GM23248 (cell line): ENCODE measurements at regions not wholly inside any gene's neighbourhood (a gene's known extent, or its start where the extent isn't known, plus 50 kb on each side); places are given as distances from the start of the nearest gene placed in this dataset.
A peak's percentile ranks its signal among the peaks of the same experiment; 100 is the strongest.

ENCODE experiments used
- DNase-seq: peaks from one replicate; pipeline ENCODE4 v3.0.0-alpha.2; 2015
- H2AFZ ChIP-seq: fragments of 200-600 bp; sonication (generic); 2 replicates; pipeline ENCODE4 v1.6.1; 2016; ENCODE audit warnings: antibody characterized with exemption
- H3F3A ChIP-seq: fragments of 200-600 bp; sonication (generic); 2 replicates; pipeline ENCODE4 v1.6.1; 2016; ENCODE audit warnings: mild to moderate bottlenecking, antibody characterized with exemption, mixed run types; ENCODE audit not compliant: insufficient read depth
- H3K27ac ChIP-seq: fragments of 200-600 bp; sonication (generic); 2 replicates; pipeline ENCODE4 v1.5.1; 2016; ENCODE audit warnings: mild to moderate bottlenecking
- H3K27me3 ChIP-seq: fragments of 200-600 bp; sonication (generic); replicated peaks from 2 replicates; pipeline ENCODE4 v1.6.1; 2016; ENCODE audit warnings: mild to moderate bottlenecking; ENCODE audit not compliant: insufficient read depth
- H3K36me3 ChIP-seq: fragments of 200-600 bp; sonication (generic); 2 replicates; pipeline ENCODE4 v1.6.1; 2016; ENCODE audit warnings: low read depth, mild to moderate bottlenecking
- H3K4me1 ChIP-seq: fragments of 200-600 bp; sonication (generic); 2 replicates; pipeline ENCODE4 v1.6.1; 2016; ENCODE audit warnings: mild to moderate bottlenecking; ENCODE audit not compliant: insufficient read depth
- H3K4me2 ChIP-seq: fragments of 200-600 bp; sonication (generic); one replicate; pipeline ENCODE4 v1.6.1; 2016; ENCODE audit warnings: mild to moderate bottlenecking; ENCODE audit not compliant: unreplicated experiment
- H3K4me3 ChIP-seq: fragments of 200-600 bp; sonication (generic); 2 replicates; pipeline ENCODE4 v1.5.1; 2016; ENCODE audit warnings: mild to moderate bottlenecking
- H3K79me2 ChIP-seq: fragments of 200-600 bp; sonication (generic); 2 replicates; pipeline ENCODE4 v1.6.1; 2016; ENCODE audit warnings: mild to moderate bottlenecking; ENCODE audit not compliant: insufficient read depth
- H3K9ac ChIP-seq: fragments of 200-600 bp; sonication (generic); 2 replicates; pipeline ENCODE4 v1.6.1; 2016; ENCODE audit warnings: mild to moderate bottlenecking
- H3K9me2 ChIP-seq: fragments of 200-600 bp; sonication (generic); 2 replicates; pipeline ENCODE4 v1.6.1; 2016; ENCODE audit warnings: mixed run types, mild to moderate bottlenecking, moderate library complexity; ENCODE audit not compliant: insufficient read depth
- H3K9me3 ChIP-seq: fragments of 200-600 bp; sonication (generic); one replicate; pipeline ENCODE4 v1.6.1; 2017; ENCODE audit warnings: low read depth
- H4K20me1 ChIP-seq: fragments of 200-600 bp; sonication (generic); 2 replicates; pipeline ENCODE4 v1.6.0; 2016; ENCODE audit not compliant: insufficient read depth
- EZH2 ChIP-seq: fragments of 200-600 bp; sonication (generic); IDR thresholded peaks from 2 replicates; pipeline ENCODE4 v1.6.1; 2018; ENCODE audit warnings: antibody characterized with exemption, mild to moderate bottlenecking; ENCODE audit not compliant: insufficient read depth, poor library complexity, severe bottlenecking
- EZH2phosphoT487 ChIP-seq: fragments of 200-600 bp; sonication (generic); IDR thresholded peaks from 2 replicates; pipeline ENCODE4 v1.6.1; 2018; ENCODE audit warnings: antibody characterized with exemption, moderate library complexity, mild to moderate bottlenecking, low read depth; ENCODE audit not compliant: insufficient read depth
- WGBS, 2 experiments: methylation state at CpG; one replicate each; pipeline ENCODE4 v1.1.6; 2015 to 2017; ENCODE audit warnings: low lambda C conversion rate in 2 of 2, low coverage in 1 of 2; ENCODE audit errors: missing lambda C conversion rate in 2 of 2; 5-methylcytosine and 5-hydroxymethylcytosine counted together
- in situ Hi-C: fragments of 300-500 bp; cut with MboI; formaldehyde crosslinking; loops from 2 replicates; pipeline ENCODE4 v1.15.0; 2020

- Histone ChIP-seq H3K9ac (no peak overlapping the region), H3K4me1 (no peaks in the 10 kb centered on the region), H3K36me3 (no peaks in the 10 kb centered on the region), H3K9me2 (no peaks in the 10 kb centered on the region), H3K4me2 (no peak overlapping the region), H3F3A (no peaks in the 10 kb centered on the region), H3K27me3 (no peaks in the 10 kb centered on the region), H3K9me3 (no peaks in the 10 kb centered on the region), H3K27ac (no peak overlapping the region), H4K20me1 (no peaks in the 10 kb centered on the region), H2AFZ (no peak overlapping the region), H3K79me2 (no peaks in the 10 kb centered on the region), H3K4me3 (no peak overlapping the region)
- no peak for DNase-seq
- WGBS, 2 experiments = 92% methylated on average over 2 of the region's 2 CpGs
- TF ChIP-seq EZH2 (no peak), EZH2phosphoT487 (no peak)
- in situ Hi-C loops = no loop called here
These were observed 526.3 kb downstream of the OTOL1 start for GRCh38 chr3:162022911-162023310.

DNA sequence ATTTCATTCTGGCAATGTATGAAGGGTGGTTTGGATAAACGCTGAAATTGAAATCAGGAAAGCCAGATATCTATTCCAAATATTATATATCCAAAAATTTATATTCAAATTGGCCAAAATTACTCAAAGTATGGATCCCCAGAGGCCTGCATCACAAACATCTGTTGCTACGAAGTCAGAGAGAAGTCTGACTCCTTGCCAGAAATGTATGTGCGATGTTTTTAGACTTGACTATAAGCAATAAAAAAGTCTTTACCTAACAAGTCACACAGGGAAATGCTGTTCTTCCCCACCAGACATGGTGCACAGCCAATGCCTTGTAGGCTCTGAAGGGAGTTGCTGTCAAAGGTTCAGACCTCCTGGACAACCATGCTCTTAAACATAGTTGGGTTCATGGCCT, 533.1 kb downstream of the OTOL1 start:
- no peak overlapping the region for H2AFZ ChIP-seq
- H4K20me1 ChIP-seq = no peaks in the 10 kb centered on the region
- H3K4me3 ChIP-seq = no peak overlapping the region
- no peaks in the 10 kb centered on the region for H3K27me3 ChIP-seq
- H3K36me3 ChIP-seq = no peaks in the 10 kb centered on the region
- no peaks in the 10 kb centered on the region for H3K9me2 ChIP-seq
- DNase-seq = no peak
- H3K4me1 ChIP-seq = no peaks in the 10 kb centered on the region
- H3K4me2 ChIP-seq = no peak overlapping the region
- in situ Hi-C loops = no loop called here
- H3K79me2 ChIP-seq = no peaks in the 10 kb centered on the region
- TF ChIP-seq EZH2 (no peak), EZH2phosphoT487 (no peak)
- H3K9me3 ChIP-seq = no peaks in the 10 kb centered on the region
- WGBS, 2 experiments = 59% methylated on average over 3 of the region's 3 CpGs
- H3F3A ChIP-seq = no peaks in the 10 kb centered on the region
- no peak overlapping the region for H3K27ac ChIP-seq
- H3K9ac ChIP-seq = no peak overlapping the region

DNA sequence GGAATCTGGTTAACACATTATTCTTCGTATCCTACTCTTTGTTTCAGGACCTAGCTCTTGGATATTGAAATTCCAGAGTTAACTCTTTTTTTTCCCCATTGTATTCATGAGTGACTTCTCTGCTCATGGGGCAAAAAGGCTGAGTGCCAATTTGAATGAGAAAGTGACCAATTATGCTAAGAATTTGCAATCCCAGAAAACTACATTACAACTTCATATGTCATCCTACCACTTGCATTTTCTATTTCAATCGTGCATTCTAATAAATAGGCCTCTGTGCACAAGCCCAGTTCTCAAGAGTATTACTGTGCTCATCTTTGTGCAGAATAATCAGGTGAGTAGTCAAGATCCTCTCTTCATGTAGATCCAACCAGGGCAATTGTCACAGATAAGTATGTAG, 537.8 kb downstream of the OTOL1 start:
- 34 to 39% methylated on average over 2 of the region's 2 CpGs for WGBS, 2 experiments
- no peak for TF ChIP-seq EZH2phosphoT487
- TF ChIP-seq EZH2 = no peak
- no peak overlapping the region for H3K27ac ChIP-seq
- no peak overlapping the region for H3K4me2 ChIP-seq
- no peaks in the 10 kb centered on the region for H3K4me1 ChIP-seq
- no peak overlapping the region for H3K4me3 ChIP-seq
- H3K9me3 ChIP-seq = no peaks in the 10 kb centered on the region
- in situ Hi-C loops = no loop called here
- H3K36me3 ChIP-seq = no peaks in the 10 kb centered on the region
- no peak overlapping the region for H3K9ac ChIP-seq
- no peaks in the 10 kb centered on the region for H3F3A ChIP-seq
- no peak overlapping the region for H2AFZ ChIP-seq
- no peaks in the 10 kb centered on the region for H3K79me2 ChIP-seq
- peak; percentile 61 for DNase-seq
- no peaks in the 10 kb centered on the region for H4K20me1 ChIP-seq
- no peaks in the 10 kb centered on the region for H3K27me3 ChIP-seq
- H3K9me2 ChIP-seq = no peaks in the 10 kb centered on the region

DNA sequence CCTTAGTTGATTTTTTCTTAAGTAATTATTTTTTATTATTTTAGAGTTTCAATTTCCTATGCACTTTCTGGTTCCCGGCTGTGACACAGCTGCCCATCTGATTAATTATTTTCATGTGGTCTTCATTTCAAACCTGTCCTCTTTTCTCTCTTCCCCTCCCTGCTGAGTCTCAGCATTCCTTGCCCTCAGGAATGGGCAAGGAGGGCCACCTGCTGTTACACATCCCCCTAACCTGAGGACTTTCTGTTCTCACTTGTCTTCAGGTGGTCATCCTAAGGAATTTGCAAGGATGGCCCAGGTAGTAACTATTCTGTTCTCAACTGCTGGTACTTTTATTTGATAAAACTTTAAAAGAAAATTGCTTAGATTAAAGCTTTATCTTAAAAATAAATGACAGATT, 545.0 kb downstream of the OTOL1 start:
- 14 to 40% methylated on average over 1 of the region's 1 CpG for WGBS, 2 experiments
- no peaks in the 10 kb centered on the region for H3K4me1 ChIP-seq

GRCh38 chr3:162052636-162053035, 556.0 kb downstream of the OTOL1 start:
- in situ Hi-C loops = no loop called here
- H3K27me3 ChIP-seq = no peaks in the 10 kb centered on the region
- H3K4me3 ChIP-seq = no peak overlapping the region

More for the DNA sequence above, 545.0 kb downstream of the OTOL1 start:
- no peaks in the 10 kb centered on the region for H3K79me2 ChIP-seq
- H3K4me2 ChIP-seq = no peak overlapping the region
- H3K9ac ChIP-seq = no peak overlapping the region
- DNase-seq = no peak
- no peaks in the 10 kb centered on the region for H3K9me3 ChIP-seq
- H4K20me1 ChIP-seq = no peaks in the 10 kb centered on the region
- TF ChIP-seq EZH2 = no peak
- no peak for TF ChIP-seq EZH2phosphoT487
- H3K36me3 ChIP-seq = no peaks in the 10 kb centered on the region
- in situ Hi-C loops = no loop called here
- H3K9me2 ChIP-seq = no peaks in the 10 kb centered on the region
- H3K27ac ChIP-seq = no peak overlapping the region
- H3K27me3 ChIP-seq = no peaks in the 10 kb centered on the region
- no peak overlapping the region for H2AFZ ChIP-seq
- H3F3A ChIP-seq = no peaks in the 10 kb centered on the region
- H3K4me3 ChIP-seq = no peak overlapping the region

More at GRCh38 chr3:162052636-162053035, 556.0 kb downstream of the OTOL1 start:
- Histone ChIP-seq H3K79me2 (no peaks in the 10 kb centered on the region), H3K9me2 (peaks cover 3% of the 10 kb centered on the region; the same call in 1 of the 2 replicates), H3K4me2 (no peak overlapping the region), H3F3A (no peaks in the 10 kb centered on the region), H3K9me3 (no peaks in the 10 kb centered on the region), H3K36me3 (no peaks in the 10 kb centered on the region), H3K9ac (no peak overlapping the region), H2AFZ (no peak overlapping the region), H4K20me1 (no peaks in the 10 kb centered on the region), H3K4me1 (0 out of 2 replicates have a peak, but pooled peaks cover 5% of the 10 kb centered on the region), H3K27ac (no peak overlapping the region)
- TF ChIP-seq EZH2 = no peak
- TF ChIP-seq EZH2phosphoT487 = no peak
- peak; percentile 44 for DNase-seq
